GM19397 (cell line): ENCODE measurements at regions not wholly inside any gene's neighbourhood (a gene's known extent, or its start where the extent isn't known, plus 50 kb on each side); places are given as distances from the start of the nearest gene placed in this dataset.

Experiments used
- ATAC-seq: cut with Tn5 transposase; IDR thresholded peaks from one replicate; pipeline ENCODE4 v1.9.1; 2021; ENCODE audit warnings: mild to moderate bottlenecking, moderate library complexity; ENCODE audit not compliant: unreplicated experiment

GRCh38 chr2:72006188-72006736 lies 141.4 kb downstream of the CYP26B1 start:
- ATAC-seq, result no peak

- ATAC-seq, result no peak
These were observed 142.7 kb downstream of the CYP26B1 start for GRCh38 chr2:72004976-72005375.

GRCh38 chr2:72004201-72004915 lies 143.3 kb downstream of the CYP26B1 start:
- no peak for ATAC-seq

- no peak for ATAC-seq
These were observed 143.9 kb downstream of the CYP26B1 start for GRCh38 chr2:72003796-72004195.

- no peak for ATAC-seq
These were observed 144.5 kb downstream of the CYP26B1 start for GRCh38 chr2:72003124-72003523.

- no peak for ATAC-seq
These were observed 145.5 kb downstream of the CYP26B1 start for GRCh38 chr2:72001937-72002690.

- ATAC-seq, result no peak
These were observed 147.6 kb downstream of the CYP26B1 start for GRCh38 chr2:72000110-72000509.

GRCh38 chr2:71999580-71999979 lies 148.1 kb downstream of the CYP26B1 start:
- ATAC-seq, result no peak

GRCh38 chr2:71997843-71998242 lies 149.8 kb downstream of the CYP26B1 start:
- ATAC-seq, result no peak

GRCh38 chr2:71995067-71995665 lies 152.5 kb downstream of the CYP26B1 start:
- no peak for ATAC-seq

GRCh38 chr2:71992036-71992435 lies 155.6 kb downstream of the CYP26B1 start:
- ATAC-seq, result no peak

GRCh38 chr2:71991397-71991796 lies 156.3 kb downstream of the CYP26B1 start:
- ATAC-seq, result no peak

- no peak for ATAC-seq
These were observed 156.8 kb downstream of the CYP26B1 start for GRCh38 chr2:71990826-71991225.

- ATAC-seq, result no peak
These were observed 157.5 kb downstream of the CYP26B1 start for GRCh38 chr2:71990122-71990521.

- ATAC-seq, result no peak
These were observed 158.0 kb downstream of the CYP26B1 start for GRCh38 chr2:71989671-71990070.

GRCh38 chr2:71988170-71988569 lies 159.5 kb downstream of the CYP26B1 start:
- ATAC-seq, result no peak

GRCh38 chr2:71976685-71977084 lies 171.0 kb downstream of the CYP26B1 start:
- ATAC-seq, result no peak

- no peak for ATAC-seq
These were observed 172.8 kb downstream of the CYP26B1 start for GRCh38 chr2:71974846-71975245.

- no peak for ATAC-seq
These were observed 176.2 kb downstream of the CYP26B1 start for GRCh38 chr2:71971493-71971892.

GRCh38 chr2:71965530-71965929 lies 182.1 kb downstream of the CYP26B1 start:
- ATAC-seq, result no peak

- ATAC-seq, result no peak
These were observed 184.6 kb downstream of the CYP26B1 start for GRCh38 chr2:71962911-71963694.
